ENCODE measurements at regions not wholly inside any gene's neighbourhood (a gene's known extent, or its start where the extent isn't known, plus 50 kb on each side); places are given as distances from the start of the nearest gene placed in this dataset.
A peak's percentile ranks its signal among the peaks of the same experiment; 100 is the strongest.

DNA sequence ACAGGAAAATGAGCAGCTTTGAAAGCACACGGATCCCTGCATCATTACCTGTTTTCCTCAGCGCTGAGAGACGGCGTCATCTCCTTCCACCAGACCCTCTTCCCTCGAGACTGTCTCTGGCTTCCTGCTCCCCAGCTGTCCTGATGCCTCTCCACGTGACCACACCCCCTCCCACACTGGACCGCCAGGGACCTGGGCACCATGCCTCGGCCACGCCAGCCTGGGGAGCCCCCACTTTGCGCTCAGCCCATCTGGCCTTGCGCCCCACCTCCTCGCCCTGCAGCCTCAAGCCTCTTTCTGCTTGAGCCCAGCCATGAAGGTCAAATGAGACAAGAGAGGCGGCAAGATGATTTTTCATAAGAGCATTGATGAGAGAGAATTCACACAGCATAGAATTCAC is 66.0 kb upstream of the ACKR3 start:
- TF ChIP-seq, protein P1, sequence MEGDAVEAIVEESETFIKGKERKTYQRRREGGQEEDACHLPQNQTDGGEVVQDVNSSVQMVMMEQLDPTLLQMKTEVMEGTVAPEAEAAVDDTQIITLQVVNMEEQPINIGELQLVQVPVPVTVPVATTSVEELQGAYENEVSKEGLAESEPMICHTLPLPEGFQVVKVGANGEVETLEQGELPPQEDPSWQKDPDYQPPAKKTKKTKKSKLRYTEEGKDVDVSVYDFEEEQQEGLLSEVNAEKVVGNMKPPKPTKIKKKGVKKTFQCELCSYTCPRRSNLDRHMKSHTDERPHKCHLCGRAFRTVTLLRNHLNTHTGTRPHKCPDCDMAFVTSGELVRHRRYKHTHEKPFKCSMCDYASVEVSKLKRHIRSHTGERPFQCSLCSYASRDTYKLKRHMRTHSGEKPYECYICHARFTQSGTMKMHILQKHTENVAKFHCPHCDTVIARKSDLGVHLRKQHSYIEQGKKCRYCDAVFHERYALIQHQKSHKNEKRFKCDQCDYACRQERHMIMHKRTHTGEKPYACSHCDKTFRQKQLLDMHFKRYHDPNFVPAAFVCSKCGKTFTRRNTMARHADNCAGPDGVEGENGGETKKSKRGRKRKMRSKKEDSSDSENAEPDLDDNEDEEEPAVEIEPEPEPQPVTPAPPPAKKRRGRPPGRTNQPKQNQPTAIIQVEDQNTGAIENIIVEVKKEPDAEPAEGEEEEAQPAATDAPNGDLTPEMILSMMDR (IDR thresholded peaks at IDR 0.05; ENCODE audit: unreplicated experiment) = no peak
- no peaks in the 10 kb centered on the region for H3K9me3 Mint-ChIP-seq (ENCODE audit: unreplicated experiment)
- H3K4me3 Mint-ChIP-seq (ENCODE audit: unreplicated experiment) = no peak overlapping the region
- H3K27ac Mint-ChIP-seq (ENCODE audit: unreplicated experiment) = no peak overlapping the region
- peaks cover 7% of the 10 kb centered on the region for H3K27me3 Mint-ChIP-seq (ENCODE audit: unreplicated experiment)
- DNase-seq (ENCODE audit: low spot score) = no peak
- peaks cover 13% of the 10 kb centered on the region for H3K36me3 Mint-ChIP-seq (ENCODE audit: low read depth, unreplicated experiment)
- peaks cover 19% of the 10 kb centered on the region for H3K4me1 Mint-ChIP-seq (ENCODE audit: unreplicated experiment)

DNA sequence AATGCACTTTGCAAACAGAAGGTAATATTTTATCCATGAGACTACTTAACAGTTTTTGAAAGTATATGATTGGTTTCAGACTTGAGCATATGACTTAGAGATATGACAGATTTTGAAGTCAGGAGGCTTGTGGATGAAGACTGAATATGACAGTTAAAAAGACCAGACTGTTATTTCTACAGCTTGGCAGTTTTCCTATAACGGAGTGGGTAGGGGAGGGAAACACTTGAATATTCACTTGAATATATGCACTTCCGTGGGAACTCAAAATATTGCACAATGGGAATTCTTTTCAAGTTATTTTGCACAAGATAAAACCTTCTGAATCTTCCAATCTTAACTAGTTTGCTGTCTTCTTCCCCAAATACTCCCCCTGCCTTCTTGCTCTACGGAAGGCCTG is 64.6 kb upstream of the ACKR3 start:
- Mint-ChIP-seq H3K36me3 (ENCODE audit: low read depth, unreplicated experiment) (peaks cover 13% of the 10 kb centered on the region), H3K4me1 (ENCODE audit: unreplicated experiment) (peaks cover 22% of the 10 kb centered on the region), H3K27ac (ENCODE audit: unreplicated experiment) (no peak overlapping the region), H3K27me3 (ENCODE audit: unreplicated experiment) (peaks cover 5% of the 10 kb centered on the region), H3K9me3 (ENCODE audit: unreplicated experiment) (no peaks in the 10 kb centered on the region), H3K4me3 (ENCODE audit: unreplicated experiment) (no peak overlapping the region)
- no peak for DNase-seq (ENCODE audit: low spot score)
- TF ChIP-seq, protein P1 (IDR thresholded peaks at IDR 0.05; ENCODE audit: unreplicated experiment) = no peak

DNA sequence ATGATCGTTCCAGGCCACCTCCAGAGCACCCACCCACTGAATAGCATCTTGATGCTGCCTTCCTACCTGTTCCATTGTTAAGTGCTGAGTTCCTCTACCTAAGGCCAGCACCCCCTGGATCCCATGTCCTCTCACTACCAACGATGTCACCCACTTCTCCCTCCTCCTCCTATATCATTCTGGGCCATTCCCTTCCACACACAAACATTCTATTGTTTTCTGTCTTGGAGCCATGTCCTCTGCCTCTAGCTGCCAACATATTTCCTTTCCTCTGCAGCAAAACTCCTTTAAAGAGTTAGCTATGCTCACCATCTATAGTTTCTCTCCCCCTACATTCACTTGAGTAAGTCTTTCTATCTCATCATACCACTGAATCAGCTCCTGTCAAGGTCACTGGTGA is 64.0 kb upstream of the ACKR3 start:
- Mint-ChIP-seq H3K4me1 (ENCODE audit: unreplicated experiment) (peaks cover 22% of the 10 kb centered on the region), H3K36me3 (ENCODE audit: low read depth, unreplicated experiment) (peaks cover 13% of the 10 kb centered on the region), H3K27ac (ENCODE audit: unreplicated experiment) (no peak overlapping the region), H3K9me3 (ENCODE audit: unreplicated experiment) (no peaks in the 10 kb centered on the region), H3K4me3 (ENCODE audit: unreplicated experiment) (no peak overlapping the region), H3K27me3 (ENCODE audit: unreplicated experiment) (peaks cover 5% of the 10 kb centered on the region)
- TF ChIP-seq, protein P1 (IDR thresholded peaks at IDR 0.05; ENCODE audit: unreplicated experiment) = no peak
- no peak for DNase-seq (ENCODE audit: low spot score)

DNA sequence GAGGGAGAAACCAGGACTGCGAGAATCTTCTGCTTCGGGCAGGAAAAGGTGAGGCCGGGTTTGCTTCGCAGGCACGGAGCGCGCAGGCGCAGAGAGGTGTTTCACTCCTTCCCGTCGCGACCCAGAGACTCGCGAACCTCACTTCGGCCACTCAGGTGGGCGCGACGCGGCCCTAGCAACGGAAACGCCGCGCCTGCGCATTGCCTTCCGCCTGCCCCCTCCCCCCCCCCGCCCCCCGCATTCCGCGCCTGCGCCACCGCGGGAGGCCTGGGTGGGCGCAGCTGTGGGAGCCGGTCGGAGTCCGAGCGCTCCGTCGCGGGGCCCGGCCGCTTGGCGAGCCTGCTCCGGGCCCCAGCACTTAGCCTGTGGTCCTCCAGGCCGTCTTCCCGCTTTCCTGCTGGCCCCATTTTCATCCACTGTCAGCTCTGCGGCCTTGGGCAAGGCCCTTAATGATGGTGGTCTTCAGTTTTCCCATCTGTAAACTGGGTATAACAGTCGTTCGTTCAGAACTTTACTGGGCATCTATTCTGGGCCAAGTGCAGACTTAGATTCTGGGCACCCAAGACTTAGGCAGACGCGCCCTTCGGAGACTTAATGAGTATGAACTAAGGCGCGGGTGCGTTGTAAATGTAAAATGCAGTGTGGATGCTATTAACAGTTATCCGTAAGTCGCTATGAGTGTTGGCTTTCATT is 62.1 kb upstream of the ACKR3 start:
- H3K4me1 Mint-ChIP-seq (ENCODE audit: unreplicated experiment) = peaks cover 22% of the 10 kb centered on the region
- DNase-seq (ENCODE audit: low spot score) = peak; percentile 75
- peak overlapping the region; percentile 90 for H3K4me3 Mint-ChIP-seq (ENCODE audit: unreplicated experiment)
- peaks cover 13% of the 10 kb centered on the region for H3K36me3 Mint-ChIP-seq (ENCODE audit: low read depth, unreplicated experiment)
- H3K27ac Mint-ChIP-seq (ENCODE audit: unreplicated experiment) = peak overlapping the region; percentile 44
- TF ChIP-seq, protein P1 (IDR thresholded peaks at IDR 0.05; ENCODE audit: unreplicated experiment) = no peak
- no peaks in the 10 kb centered on the region for H3K9me3 Mint-ChIP-seq (ENCODE audit: unreplicated experiment)
- peaks cover 5% of the 10 kb centered on the region for H3K27me3 Mint-ChIP-seq (ENCODE audit: unreplicated experiment)

DNA sequence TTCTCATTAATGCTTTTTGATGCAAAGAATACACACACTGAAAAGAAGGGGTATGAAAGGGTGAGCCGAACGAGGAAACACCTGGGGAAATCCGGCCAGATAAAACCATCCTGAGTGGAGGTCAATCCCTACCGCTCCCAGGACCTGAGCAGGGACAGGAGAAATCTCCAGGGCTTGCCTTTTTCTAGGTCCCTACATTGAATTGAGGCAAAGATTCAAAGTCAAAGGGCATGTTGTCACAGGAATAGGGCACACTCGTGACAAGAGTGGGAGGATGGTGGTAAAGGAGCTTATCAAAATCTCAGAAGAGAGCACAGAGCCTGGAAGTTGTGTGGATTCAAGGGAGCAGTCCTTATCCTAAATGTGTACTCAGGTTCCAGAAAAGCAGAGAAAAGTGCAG is 61.2 kb upstream of the ACKR3 start:
- peaks cover 5% of the 10 kb centered on the region for H3K27me3 Mint-ChIP-seq (ENCODE audit: unreplicated experiment)
- peaks cover 22% of the 10 kb centered on the region for H3K4me1 Mint-ChIP-seq (ENCODE audit: unreplicated experiment)
- peaks cover 13% of the 10 kb centered on the region for H3K36me3 Mint-ChIP-seq (ENCODE audit: low read depth, unreplicated experiment)
- no peaks in the 10 kb centered on the region for H3K9me3 Mint-ChIP-seq (ENCODE audit: unreplicated experiment)
- no peak overlapping the region for H3K4me3 Mint-ChIP-seq (ENCODE audit: unreplicated experiment)
- no peak for DNase-seq (ENCODE audit: low spot score)
- H3K27ac Mint-ChIP-seq (ENCODE audit: unreplicated experiment) = no peak overlapping the region
- TF ChIP-seq, protein P1 (IDR thresholded peaks at IDR 0.05; ENCODE audit: unreplicated experiment) = no peak

Data from endothelial cell (in vitro differentiated cells).